GM18868 (cell line): ENCODE measurements at regions not wholly inside any gene's neighbourhood (a gene's known extent, or its start where the extent isn't known, plus 50 kb on each side); places are given as distances from the start of the nearest gene placed in this dataset.

Experiments
- ATAC-seq: cut with Tn5 transposase; IDR thresholded peaks from one replicate; pipeline ENCODE4 v1.9.1; 2021; ENCODE audit warnings: mild to moderate bottlenecking, moderate library complexity; ENCODE audit not compliant: unreplicated experiment

DNA sequence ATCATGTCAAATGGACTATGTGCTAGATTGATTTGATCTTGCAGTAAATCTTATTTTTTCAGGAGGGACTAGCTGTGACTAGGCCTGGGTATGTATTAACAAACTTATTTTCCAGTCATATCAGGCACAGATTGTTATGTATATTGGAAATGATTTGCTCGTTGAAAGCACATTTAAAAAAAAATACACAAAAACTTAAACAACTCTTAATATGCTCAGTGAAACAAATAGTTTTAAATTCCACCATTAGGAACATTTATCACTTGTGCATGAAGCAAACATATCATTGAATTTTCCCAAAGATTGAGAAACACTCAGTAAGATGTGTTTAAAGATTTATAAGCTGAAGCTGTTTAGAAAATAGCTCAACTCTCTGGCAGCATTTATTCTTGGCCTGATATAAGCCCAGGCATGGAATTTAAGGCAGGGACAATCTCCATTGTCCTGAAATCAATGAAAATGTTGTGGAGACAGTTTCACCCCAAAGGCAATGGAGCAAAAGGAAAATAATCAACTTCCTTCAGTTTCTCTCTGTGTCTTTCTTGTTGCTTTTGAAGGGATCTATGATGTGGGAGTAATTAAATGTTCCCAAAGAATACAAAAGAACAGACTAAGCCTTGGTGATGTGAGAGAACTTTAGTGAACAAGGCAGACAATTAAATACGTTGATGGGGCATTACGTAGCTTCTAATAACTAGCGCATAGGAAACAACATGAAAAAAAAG, 250.3 kb downstream of the GPR37 start:
- no peak for ATAC-seq

GRCh38 chr7:124514471-124514870, 251.1 kb downstream of the GPR37 start:
- ATAC-seq = no peak

- ATAC-seq = no peak
These were observed 268.4 kb downstream of the GPR37 start for GRCh38 chr7:124497176-124497575.

DNA sequence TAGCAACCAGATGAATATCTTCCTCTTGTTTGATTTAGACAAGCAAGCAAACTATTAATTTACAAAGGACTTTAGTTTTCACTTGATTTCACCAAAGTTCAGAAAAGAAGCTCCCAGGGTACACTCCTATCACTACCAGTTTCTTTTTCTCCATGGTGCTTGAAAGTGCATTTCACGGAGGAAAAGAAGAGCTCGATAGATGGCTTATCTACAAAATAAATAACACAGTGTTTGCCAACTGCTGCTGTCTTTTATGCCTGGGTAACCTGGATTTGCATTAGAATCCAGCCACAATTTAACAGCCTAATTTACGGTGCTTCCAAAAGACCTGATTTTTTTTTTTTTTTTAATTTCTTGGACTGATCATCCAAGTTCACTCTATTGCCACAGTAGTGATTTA, 275.7 kb downstream of the GPR37 start:
- ATAC-seq = no peak

GRCh38 chr7:124489082-124489819, 276.3 kb downstream of the GPR37 start:
- no peak for ATAC-seq

DNA sequence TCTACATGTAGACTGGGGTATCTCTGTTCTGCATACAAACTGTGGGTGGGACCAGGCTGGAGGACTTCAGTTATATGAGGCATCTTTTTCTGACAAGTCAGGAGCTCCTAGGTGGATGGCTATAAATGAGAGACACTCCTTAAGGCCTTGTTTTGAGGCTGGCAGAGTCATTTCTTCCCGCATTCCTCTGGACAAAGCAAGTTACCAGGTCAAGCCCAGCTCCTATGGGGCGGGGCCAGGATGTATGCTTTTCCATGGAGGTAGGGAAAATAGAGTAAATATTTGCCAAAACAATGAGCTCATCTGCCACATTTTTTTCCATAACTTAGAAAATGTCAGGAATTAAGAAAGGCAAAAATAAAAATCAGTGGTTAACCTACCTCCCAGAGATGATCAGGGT, 283.4 kb downstream of the GPR37 start:
- no peak for ATAC-seq

GRCh38 chr7:124480821-124481290, 284.7 kb downstream of the GPR37 start:
- ATAC-seq = no peak

- peak; percentile 54 for ATAC-seq
These were observed 285.4 kb downstream of the GPR37 start for GRCh38 chr7:124480036-124480820.

DNA sequence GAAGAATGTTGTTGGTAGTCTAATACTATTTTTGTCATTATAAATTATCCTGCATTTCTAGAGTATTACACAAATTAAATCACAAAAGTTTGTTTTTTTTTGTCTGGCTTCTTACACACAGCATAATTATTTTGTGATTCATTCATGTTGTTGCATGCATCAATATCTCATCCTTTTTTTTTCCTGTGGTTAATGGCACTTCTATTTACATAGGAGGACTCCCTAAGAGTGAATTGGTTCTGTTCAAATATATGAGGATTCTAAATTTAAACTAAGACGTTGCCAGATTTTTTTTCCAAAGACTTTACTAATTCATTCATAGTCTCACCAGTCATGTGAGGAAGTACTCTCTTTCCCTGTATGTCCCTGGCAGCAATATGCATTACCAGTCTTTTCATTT, 303.3 kb downstream of the GPR37 start:
- no peak for ATAC-seq

- ATAC-seq = no peak
These were observed 305.0 kb downstream of the GPR37 start for GRCh38 chr7:124460555-124460954.

DNA sequence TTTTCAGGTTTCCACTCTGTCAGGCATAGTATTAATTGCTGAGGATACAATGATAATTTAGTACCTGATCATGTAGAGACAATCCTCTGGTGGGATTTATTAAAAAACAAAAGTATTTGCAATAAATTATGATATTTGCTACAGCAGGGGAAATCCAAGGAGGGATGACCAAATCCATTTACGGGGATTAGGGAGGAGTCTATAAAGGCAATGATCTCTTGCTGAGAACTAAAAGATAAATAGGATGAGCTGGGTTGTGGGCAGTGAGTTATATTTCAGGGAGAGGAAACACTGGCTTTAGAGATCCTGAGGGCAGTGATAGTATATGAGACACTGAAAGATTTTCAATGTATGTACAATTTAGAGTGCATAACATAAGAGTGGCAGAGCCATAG, 305.5 kb downstream of the GPR37 start:
- ATAC-seq = no peak

DNA sequence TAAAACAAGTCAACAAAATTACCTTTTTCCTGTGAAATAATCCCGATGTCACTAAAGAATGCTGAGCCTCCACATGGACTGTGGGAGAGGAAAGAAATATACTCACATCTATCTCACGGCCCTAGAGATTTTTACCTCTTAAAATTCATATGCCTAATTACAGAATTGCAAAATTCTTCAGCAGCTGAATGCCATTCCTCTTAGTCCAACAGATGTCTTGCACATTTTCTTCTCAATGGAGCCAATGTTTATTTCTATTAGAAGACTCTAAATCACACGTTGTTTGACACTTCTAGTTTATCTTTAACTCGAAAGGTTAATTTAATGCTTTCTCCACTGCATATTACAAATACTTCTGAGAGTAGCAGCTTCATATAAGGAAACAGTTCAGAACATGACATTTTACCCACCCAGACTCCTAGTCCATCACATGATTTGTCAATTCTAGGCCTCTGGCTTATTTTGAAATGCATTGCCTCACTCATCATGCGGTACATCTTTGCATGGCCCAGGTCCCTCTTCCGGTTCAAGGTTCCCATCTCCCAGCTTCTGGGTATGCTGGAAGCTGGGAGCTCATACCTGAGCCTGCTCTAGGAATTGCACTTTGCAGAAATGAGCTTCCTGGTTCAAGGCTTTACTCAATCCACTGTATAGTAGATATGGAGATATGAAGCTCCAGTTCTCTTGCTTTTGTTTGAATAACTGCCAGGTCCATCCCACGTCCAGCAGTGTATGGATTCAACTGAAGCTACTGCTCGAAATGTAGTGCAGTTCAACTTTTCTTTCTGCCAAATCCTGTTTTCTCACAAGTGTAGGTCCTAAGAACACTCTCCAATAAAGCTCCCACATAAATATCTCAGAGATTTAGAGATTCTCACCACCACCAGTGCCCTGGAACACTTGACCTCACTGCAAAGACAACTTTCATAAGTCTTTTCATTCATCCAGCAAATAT, 306.2 kb downstream of the GPR37 start:
- no peak for ATAC-seq

- no peak for ATAC-seq
These were observed 307.8 kb downstream of the GPR37 start for GRCh38 chr7:124457841-124458240.

GRCh38 chr7:124456286-124456685, 309.3 kb downstream of the GPR37 start:
- ATAC-seq = no peak

DNA sequence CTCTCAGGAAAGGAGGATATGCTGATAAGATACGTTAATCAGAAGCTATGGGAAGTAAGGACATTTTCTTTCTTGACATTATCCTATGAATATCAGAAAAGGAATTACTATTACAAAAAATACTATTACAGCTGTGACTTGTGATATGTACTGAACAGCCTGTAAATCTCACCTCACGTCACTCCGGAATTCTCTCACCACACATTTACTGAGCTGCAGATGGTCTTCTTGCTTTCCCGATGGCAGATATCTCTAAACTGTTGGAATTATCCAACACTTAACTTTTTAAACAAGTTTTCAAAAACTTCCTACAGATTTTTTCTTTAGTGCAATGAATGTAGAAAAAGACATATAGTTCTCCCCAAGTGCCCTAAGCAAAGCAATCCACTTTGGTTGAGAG, 313.4 kb downstream of the GPR37 start:
- no peak for ATAC-seq

DNA sequence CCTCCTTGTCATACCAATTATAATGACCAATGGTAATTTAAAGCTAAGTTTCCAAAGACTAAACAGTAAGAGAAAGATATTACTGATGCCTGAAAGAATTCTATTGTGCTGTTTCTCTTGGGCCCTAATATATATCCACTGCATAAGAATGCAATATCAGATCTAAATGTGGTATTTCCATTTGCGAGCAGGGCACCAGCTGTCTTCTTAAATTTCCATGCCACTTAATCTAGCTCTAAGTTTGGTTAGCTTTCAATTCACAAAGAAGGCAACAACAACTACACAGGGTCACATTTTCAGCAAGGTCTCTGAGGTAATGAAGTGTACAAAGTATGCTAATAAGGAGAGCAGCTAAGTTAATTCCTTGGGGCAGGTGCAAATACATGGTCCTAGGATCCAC, 315.7 kb downstream of the GPR37 start:
- no peak for ATAC-seq

DNA sequence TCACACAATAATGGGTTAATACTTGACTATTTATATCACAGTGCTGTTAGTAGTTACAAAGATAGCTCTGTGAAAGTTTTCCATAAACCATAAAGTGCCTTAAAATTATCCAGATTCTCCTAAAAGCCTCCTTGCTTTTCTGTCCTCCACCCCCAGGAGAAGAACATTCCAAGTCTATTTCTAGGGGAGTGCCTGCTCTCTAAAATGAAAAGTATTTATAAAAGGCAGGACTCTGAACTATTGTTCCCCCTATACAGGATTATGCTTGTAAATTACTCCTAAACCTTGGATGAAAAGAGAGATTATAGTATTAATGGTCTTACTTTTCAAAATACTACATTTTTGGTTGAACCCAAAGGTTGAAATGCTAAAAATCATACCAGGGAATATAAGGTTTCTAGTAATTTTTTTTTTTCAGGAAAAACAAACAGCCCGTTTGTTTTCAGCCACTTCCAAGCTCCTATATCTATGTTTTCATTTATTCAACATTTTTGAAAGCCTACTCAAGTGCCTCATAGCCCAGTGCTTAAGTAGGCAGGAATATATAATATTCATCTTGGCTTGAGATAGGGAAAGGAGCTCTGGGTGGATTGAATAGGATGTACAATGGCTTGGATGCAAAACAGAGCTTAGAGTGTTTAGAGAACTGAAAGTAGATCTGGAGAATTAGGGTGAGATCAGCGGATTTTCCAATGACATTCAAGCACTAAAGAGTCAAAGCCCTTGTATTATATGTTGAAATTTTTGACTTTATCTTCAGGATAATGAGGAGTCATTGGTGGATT, 320.7 kb downstream of the GPR37 start:
- ATAC-seq = no peak

DNA sequence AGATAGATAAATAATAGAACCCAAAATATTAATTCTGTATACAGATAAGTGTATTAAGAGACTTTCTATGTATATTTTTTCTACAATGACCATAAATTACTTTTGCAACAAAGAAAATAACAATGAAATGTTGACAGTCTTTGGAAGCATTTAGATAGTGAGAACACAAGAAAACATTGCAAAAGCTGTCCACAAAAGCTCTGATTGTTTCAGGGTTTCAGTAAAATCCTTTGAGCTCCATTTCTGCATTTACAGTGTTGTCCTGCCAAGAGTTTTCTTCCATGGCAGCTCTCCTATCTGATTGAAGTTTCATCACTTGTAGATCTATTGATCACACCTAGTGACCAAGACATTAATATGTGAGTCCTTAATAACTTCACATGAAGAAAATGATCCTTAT, 321.8 kb downstream of the GPR37 start:
- ATAC-seq = no peak

DNA sequence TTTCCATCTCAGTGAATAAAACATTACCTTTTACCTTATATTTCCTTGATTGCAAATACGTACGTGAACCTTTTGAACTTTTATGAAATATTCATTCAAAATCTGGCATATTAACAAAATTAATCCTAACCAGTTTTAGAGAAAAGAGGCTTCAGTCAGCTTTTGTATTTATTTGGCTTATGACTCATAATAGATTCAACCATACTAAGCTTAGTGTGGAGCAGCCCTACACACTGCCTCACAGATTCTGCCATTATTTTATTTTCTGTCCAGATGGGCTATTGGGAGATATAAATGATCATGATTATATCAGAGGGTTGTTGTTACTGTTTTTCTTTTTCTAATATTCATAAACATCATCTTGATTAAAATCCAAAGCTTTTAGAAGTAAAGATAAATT, 325.5 kb downstream of the GPR37 start:
- ATAC-seq = no peak
